GM19452 (cell line): ENCODE measurements at regions not wholly inside any gene's neighbourhood (a gene's known extent, or its start where the extent isn't known, plus 50 kb on each side); places are given as distances from the start of the nearest gene placed in this dataset.

Source experiments
- ATAC-seq: cut with Tn5 transposase; IDR thresholded peaks from one replicate; pipeline ENCODE4 v1.9.1; 2021; ENCODE audit not compliant: unreplicated experiment

DNA sequence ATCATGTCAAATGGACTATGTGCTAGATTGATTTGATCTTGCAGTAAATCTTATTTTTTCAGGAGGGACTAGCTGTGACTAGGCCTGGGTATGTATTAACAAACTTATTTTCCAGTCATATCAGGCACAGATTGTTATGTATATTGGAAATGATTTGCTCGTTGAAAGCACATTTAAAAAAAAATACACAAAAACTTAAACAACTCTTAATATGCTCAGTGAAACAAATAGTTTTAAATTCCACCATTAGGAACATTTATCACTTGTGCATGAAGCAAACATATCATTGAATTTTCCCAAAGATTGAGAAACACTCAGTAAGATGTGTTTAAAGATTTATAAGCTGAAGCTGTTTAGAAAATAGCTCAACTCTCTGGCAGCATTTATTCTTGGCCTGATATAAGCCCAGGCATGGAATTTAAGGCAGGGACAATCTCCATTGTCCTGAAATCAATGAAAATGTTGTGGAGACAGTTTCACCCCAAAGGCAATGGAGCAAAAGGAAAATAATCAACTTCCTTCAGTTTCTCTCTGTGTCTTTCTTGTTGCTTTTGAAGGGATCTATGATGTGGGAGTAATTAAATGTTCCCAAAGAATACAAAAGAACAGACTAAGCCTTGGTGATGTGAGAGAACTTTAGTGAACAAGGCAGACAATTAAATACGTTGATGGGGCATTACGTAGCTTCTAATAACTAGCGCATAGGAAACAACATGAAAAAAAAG lies 250.3 kb downstream of the GPR37 start:
- no peak for ATAC-seq

DNA sequence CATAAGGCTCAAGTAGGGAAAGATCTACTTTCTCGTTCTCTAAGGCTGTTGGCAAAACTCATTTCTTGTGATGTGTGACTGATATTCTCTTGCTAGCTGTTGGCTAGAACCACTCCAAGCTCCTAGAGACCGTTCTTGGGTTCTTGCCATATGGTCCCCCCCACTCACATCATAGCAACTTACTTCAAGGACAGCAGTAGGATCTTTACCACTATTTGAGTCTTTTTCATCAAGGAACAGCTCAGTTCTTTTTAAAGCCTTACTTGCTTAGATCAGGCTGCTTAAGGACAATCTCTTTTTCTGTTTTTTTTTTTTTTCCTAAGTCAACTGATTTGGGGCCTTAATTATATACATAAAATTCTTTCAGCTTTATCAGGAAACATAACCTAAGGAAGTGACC lies 251.1 kb downstream of the GPR37 start:
- no peak for ATAC-seq

DNA sequence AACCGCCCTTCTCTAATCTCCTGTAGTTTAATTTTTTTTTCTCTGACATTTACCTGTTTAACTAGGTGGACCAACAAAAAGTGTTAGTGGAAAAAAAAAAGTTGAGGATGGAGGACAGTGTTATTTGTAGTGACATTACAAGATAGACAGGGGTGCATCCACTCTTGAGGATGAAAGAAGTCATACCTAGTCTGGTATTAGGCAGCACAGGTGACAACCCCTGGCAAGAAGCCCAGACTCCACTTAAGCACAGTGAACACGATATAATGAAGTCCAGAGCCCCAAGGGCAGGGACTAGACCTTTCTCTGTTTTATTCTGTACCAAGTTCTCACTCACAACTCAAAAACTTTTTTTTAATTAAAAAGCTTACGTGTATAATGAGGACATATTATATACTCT lies 268.4 kb downstream of the GPR37 start:
- ATAC-seq: no peak

DNA sequence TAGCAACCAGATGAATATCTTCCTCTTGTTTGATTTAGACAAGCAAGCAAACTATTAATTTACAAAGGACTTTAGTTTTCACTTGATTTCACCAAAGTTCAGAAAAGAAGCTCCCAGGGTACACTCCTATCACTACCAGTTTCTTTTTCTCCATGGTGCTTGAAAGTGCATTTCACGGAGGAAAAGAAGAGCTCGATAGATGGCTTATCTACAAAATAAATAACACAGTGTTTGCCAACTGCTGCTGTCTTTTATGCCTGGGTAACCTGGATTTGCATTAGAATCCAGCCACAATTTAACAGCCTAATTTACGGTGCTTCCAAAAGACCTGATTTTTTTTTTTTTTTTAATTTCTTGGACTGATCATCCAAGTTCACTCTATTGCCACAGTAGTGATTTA lies 275.7 kb downstream of the GPR37 start:
- no peak for ATAC-seq

DNA sequence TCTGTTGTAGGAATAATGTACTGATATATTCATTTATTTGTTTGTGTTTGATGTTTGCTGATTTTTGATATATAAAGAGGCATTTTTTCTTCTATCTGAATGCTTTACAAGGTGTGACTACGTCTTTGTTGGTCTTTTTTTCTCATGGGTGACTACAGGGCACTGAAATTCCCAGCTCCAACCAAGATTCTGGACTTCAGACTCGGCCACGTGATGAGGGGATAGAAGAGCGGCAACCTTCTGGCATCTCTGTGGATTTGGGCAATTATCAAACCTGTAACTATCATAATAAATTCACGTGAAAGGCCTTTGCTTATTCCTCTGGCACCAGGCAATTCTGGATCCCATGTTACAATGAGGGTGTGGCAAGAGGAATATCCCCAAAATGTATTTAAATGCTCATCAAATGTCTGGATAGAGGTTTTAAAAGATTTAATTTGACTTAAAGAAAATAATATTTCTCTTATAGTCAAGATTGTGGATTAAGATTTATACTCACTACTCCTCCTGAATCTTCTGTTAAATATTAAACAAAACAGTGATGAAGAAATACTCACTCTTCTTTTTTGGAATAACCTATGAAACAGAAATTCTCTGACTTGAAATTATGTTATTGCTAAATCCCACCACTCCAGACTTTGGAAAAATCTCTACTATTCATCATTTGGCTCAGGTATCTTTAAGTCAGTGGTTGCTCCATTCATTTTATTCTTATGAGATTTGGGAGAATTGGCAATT lies 276.3 kb downstream of the GPR37 start:
- no peak for ATAC-seq

DNA sequence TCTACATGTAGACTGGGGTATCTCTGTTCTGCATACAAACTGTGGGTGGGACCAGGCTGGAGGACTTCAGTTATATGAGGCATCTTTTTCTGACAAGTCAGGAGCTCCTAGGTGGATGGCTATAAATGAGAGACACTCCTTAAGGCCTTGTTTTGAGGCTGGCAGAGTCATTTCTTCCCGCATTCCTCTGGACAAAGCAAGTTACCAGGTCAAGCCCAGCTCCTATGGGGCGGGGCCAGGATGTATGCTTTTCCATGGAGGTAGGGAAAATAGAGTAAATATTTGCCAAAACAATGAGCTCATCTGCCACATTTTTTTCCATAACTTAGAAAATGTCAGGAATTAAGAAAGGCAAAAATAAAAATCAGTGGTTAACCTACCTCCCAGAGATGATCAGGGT lies 283.4 kb downstream of the GPR37 start:
- no peak for ATAC-seq

DNA sequence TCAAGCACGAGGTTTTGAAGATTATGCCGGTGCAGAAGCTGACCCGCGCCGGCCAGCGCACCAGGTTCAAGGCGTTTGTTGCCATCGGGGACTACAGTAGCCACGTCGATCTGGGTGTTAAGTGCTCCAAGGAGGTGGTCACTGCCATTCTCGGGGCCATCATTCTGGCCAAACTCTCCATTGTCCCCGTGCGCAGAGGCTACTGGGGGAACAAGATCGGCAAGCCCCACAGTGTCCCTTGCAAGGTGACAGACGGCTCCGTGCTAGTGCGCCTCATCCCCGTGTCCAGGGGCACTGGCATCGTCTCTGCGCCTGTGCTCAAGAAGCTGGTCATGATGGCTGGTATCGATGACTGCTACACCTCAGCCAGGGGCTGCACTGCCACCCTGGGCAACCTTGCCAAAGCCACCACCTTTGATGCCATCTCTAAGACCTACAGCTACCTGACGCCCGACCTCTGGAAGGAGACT lies 284.7 kb downstream of the GPR37 start:
- no peak for ATAC-seq

DNA sequence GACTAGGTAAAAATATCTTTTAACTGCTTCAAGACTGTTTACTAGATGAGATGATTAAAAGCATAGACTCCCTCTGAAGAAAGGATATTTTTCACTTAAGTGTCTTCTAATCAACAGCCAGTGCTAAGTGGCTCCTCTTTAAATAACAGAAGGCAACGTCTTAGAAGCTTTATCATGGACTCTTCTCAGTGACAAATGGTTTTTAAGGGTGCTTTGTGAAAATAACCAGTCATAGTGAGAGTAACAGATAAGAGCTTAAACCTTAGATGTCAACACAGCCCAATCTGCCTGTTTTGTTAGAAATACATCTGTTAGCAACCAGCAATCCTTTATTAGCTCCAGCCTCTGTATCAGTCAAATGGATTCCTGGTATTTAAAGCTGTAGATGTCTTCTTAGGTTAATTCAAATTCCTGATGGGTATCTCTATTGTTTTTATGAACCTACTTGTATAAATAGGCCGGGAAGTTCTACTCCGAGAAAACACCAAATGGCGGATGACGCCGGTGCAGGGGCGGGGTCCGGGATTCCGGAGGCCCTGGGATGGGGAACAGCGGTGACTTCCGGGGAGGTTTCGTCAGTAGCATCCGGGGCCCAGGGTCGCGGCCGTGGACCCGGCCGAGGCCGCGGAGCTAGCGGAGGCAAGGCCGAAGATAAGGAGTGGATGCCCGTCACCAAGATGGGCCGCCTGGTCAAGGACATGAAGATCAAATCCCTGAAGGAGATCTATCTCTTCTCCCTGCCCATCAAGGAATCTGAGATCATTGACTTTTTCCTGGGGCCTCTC lies 285.4 kb downstream of the GPR37 start:
- no peak for ATAC-seq

DNA sequence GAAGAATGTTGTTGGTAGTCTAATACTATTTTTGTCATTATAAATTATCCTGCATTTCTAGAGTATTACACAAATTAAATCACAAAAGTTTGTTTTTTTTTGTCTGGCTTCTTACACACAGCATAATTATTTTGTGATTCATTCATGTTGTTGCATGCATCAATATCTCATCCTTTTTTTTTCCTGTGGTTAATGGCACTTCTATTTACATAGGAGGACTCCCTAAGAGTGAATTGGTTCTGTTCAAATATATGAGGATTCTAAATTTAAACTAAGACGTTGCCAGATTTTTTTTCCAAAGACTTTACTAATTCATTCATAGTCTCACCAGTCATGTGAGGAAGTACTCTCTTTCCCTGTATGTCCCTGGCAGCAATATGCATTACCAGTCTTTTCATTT lies 303.3 kb downstream of the GPR37 start:
- no peak for ATAC-seq

DNA sequence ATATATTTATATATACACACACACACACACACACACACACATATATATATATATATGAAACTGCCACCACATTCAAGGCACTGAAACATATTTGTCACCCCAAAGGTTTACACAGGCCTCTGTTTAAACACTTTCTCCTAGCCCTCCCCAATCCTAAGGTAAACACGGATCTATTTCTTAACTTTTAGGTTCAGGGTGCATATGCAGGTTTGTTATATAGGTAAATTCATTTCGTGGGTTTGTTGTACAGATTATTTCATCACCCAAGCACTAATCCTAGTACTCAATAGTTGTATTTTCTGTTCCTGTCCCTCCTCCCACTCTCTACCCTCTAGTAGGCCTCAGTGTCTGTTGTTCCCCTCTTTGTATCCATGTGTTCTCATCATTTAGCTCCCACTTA lies 305.0 kb downstream of the GPR37 start:
- ATAC-seq: no peak

DNA sequence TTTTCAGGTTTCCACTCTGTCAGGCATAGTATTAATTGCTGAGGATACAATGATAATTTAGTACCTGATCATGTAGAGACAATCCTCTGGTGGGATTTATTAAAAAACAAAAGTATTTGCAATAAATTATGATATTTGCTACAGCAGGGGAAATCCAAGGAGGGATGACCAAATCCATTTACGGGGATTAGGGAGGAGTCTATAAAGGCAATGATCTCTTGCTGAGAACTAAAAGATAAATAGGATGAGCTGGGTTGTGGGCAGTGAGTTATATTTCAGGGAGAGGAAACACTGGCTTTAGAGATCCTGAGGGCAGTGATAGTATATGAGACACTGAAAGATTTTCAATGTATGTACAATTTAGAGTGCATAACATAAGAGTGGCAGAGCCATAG lies 305.5 kb downstream of the GPR37 start:
- no peak for ATAC-seq

DNA sequence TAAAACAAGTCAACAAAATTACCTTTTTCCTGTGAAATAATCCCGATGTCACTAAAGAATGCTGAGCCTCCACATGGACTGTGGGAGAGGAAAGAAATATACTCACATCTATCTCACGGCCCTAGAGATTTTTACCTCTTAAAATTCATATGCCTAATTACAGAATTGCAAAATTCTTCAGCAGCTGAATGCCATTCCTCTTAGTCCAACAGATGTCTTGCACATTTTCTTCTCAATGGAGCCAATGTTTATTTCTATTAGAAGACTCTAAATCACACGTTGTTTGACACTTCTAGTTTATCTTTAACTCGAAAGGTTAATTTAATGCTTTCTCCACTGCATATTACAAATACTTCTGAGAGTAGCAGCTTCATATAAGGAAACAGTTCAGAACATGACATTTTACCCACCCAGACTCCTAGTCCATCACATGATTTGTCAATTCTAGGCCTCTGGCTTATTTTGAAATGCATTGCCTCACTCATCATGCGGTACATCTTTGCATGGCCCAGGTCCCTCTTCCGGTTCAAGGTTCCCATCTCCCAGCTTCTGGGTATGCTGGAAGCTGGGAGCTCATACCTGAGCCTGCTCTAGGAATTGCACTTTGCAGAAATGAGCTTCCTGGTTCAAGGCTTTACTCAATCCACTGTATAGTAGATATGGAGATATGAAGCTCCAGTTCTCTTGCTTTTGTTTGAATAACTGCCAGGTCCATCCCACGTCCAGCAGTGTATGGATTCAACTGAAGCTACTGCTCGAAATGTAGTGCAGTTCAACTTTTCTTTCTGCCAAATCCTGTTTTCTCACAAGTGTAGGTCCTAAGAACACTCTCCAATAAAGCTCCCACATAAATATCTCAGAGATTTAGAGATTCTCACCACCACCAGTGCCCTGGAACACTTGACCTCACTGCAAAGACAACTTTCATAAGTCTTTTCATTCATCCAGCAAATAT lies 306.2 kb downstream of the GPR37 start:
- ATAC-seq: no peak

DNA sequence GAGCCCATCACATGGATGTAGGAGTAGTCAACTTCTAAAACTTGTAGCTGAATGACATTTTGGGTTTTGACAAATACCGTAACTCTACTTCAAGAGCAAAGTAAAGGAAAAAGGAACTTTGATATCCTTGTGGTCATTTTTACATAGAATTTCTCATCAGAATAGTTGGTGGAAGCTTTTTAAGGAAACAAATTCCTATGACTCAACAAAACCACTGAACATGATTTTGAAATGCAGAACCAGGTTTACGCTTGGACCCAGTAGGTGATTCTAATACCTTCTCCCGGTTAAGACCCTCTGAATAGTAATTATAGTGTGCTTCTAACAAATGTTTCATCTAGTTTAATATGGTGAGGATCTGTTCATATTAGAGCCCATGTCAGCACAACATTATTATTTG lies 307.8 kb downstream of the GPR37 start:
- ATAC-seq: no peak

DNA sequence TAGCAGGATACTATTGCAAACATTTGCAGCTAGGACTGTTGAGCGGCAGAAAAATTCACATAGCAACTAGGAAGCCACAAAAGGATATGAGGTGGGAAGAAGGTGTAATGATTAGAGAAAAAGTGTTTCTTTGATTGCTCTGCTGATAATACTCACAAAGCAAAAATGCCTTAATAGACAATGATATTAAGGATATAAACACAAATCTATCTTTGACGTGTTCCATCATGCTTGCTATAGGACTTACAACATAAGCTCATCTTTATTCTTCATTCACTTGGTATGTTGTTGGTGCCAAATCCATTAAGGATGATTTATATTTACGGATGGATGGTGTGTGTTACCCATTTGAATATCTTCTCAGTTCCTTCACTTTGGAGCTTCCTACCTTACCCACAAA lies 309.3 kb downstream of the GPR37 start:
- ATAC-seq: no peak

DNA sequence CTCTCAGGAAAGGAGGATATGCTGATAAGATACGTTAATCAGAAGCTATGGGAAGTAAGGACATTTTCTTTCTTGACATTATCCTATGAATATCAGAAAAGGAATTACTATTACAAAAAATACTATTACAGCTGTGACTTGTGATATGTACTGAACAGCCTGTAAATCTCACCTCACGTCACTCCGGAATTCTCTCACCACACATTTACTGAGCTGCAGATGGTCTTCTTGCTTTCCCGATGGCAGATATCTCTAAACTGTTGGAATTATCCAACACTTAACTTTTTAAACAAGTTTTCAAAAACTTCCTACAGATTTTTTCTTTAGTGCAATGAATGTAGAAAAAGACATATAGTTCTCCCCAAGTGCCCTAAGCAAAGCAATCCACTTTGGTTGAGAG lies 313.4 kb downstream of the GPR37 start:
- no peak for ATAC-seq

DNA sequence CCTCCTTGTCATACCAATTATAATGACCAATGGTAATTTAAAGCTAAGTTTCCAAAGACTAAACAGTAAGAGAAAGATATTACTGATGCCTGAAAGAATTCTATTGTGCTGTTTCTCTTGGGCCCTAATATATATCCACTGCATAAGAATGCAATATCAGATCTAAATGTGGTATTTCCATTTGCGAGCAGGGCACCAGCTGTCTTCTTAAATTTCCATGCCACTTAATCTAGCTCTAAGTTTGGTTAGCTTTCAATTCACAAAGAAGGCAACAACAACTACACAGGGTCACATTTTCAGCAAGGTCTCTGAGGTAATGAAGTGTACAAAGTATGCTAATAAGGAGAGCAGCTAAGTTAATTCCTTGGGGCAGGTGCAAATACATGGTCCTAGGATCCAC lies 315.7 kb downstream of the GPR37 start:
- no peak for ATAC-seq

DNA sequence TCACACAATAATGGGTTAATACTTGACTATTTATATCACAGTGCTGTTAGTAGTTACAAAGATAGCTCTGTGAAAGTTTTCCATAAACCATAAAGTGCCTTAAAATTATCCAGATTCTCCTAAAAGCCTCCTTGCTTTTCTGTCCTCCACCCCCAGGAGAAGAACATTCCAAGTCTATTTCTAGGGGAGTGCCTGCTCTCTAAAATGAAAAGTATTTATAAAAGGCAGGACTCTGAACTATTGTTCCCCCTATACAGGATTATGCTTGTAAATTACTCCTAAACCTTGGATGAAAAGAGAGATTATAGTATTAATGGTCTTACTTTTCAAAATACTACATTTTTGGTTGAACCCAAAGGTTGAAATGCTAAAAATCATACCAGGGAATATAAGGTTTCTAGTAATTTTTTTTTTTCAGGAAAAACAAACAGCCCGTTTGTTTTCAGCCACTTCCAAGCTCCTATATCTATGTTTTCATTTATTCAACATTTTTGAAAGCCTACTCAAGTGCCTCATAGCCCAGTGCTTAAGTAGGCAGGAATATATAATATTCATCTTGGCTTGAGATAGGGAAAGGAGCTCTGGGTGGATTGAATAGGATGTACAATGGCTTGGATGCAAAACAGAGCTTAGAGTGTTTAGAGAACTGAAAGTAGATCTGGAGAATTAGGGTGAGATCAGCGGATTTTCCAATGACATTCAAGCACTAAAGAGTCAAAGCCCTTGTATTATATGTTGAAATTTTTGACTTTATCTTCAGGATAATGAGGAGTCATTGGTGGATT lies 320.7 kb downstream of the GPR37 start:
- no peak for ATAC-seq

DNA sequence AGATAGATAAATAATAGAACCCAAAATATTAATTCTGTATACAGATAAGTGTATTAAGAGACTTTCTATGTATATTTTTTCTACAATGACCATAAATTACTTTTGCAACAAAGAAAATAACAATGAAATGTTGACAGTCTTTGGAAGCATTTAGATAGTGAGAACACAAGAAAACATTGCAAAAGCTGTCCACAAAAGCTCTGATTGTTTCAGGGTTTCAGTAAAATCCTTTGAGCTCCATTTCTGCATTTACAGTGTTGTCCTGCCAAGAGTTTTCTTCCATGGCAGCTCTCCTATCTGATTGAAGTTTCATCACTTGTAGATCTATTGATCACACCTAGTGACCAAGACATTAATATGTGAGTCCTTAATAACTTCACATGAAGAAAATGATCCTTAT lies 321.8 kb downstream of the GPR37 start:
- no peak for ATAC-seq

DNA sequence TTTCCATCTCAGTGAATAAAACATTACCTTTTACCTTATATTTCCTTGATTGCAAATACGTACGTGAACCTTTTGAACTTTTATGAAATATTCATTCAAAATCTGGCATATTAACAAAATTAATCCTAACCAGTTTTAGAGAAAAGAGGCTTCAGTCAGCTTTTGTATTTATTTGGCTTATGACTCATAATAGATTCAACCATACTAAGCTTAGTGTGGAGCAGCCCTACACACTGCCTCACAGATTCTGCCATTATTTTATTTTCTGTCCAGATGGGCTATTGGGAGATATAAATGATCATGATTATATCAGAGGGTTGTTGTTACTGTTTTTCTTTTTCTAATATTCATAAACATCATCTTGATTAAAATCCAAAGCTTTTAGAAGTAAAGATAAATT lies 325.5 kb downstream of the GPR37 start:
- no peak for ATAC-seq

DNA sequence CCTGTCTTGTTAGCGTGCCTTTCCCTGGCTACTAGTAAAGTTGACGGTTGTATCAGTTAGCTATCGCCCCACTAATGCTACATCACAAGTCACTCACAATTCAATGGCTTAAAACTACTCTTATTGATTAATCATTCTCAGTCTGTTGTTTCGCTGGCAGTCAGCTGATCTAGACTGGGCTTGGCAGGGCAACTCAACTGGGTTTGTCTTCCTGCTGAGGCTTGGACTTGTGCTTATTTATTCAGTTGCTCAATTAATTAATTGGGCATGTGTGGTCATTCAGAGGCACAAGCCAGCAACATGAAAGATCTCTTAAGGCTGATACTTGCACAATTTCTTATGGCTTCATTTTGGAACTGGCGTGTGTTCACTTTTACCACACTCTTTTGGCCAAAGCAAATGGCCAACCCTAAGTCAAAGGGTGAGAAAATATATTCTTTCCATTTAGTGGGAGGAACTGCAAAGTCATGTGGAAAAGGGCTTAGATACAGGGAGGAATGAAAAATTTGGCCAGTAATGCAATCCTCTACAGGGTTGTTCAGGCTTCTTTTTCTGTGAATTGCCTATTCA lies 333.5 kb downstream of the GPR37 start:
- ATAC-seq: no peak
